ACHN (cell line): ENCODE measurements at regions not wholly inside any gene's neighbourhood (a gene's known extent, or its start where the extent isn't known, plus 50 kb on each side); places are given as distances from the start of the nearest gene placed in this dataset.

Experiments used
- DNase-seq: peaks from one replicate; pipeline ENCODE4 v3.0.0-alpha.2; 2015
- in situ Hi-C: cut with HindIII; loops from 2 replicates; pipeline ENCODE4 v1.10.0; 2017; ENCODE audit warnings: low sequenced_read_pairs, low pct_ligation_motif_present, low pct_unique_long_range_greater_than_20kb

DNA sequence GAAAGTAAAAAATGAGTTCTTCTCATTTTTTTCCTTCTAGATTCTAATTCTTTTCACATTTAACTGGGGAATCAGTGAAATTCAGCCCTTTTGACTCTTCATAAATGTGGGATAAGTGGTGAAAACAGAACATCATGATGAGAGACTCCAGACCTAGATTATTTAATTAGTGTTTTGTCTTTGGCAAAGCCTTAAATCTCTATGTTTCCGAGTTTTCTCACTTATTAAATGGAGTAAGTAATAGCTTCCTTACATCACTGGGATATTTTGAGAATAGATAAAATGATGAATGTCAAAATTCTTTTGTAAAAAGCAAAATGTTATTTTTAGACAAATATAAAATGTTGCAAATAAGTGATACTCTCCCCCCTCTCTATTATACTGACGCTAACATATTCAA is 468.6 kb upstream of the ARRDC3 start:
- in situ Hi-C loops = no loop called here
- no peak for DNase-seq

DNA sequence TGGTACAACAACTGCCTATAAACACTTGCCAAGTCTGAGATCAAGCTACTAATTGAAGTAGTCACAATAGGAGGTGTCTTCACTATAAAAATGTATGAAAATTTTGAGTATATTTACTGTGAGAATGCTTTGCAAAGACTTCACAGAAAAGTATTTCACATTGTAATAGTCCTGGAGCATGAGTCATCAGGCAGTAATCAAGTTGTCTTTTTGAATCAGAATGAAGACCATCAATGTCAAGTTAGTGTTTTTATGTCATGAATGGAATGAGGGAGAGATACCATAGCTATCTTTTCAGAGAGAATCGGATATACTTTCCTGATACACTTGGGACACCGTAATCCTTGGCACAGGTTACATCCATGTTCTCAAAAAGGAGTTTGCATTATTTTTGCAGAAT is 466.9 kb upstream of the ARRDC3 start:
- in situ Hi-C loops = no loop called here
- DNase-seq = no peak

DNA sequence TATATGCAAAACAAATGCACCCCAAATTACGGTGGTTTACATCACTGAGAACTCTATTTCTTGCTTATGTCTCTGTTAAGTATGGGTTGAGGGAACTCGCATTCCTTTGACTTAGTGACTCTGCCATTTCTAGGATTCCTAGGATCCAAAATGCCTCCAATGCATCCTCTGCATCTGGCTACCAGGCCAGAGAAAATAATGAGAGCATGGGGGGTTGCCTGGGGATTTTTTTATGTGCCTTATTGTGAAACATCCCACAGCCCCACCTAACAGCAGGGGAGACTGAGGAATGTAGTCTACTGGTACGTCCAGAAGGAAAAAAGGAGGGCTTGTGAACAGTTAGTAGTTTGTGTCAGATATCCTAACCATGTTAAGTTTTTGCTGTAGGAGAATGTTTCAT is 466.0 kb upstream of the ARRDC3 start:
- no peak for DNase-seq
- in situ Hi-C loops = no loop called here

GRCh38 chr5:91848453-91848852 is 465.3 kb upstream of the ARRDC3 start:
- in situ Hi-C loops = no loop called here
- DNase-seq = peak; percentile 12

- in situ Hi-C loops = no loop called here
- no peak for DNase-seq
Measured at GRCh38 chr5:91841423-91841822, 458.3 kb upstream of the ARRDC3 start.

DNA sequence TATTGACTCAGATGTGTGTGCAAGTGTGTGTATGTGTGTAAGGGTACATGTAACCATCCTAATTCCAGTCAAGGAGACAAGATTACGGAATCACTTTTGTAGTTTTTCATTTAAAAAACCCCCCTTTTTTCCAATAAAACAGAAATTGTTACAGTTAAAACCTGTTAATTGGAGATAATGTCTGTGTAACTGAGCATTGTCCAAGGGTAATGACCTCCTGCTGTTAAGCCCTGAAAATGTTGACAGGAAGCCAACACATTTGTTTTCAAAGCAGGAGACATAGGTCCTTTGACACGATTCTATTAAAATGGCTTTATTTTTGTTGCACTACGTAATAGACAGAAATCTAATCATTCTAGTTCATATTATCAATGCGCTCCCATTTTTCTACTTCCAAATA is 457.3 kb upstream of the ARRDC3 start:
- in situ Hi-C loops = no loop called here
- DNase-seq = no peak

- in situ Hi-C loops = no loop called here
- no peak for DNase-seq
Measured at GRCh38 chr5:91839721-91840120, 456.6 kb upstream of the ARRDC3 start.

DNA sequence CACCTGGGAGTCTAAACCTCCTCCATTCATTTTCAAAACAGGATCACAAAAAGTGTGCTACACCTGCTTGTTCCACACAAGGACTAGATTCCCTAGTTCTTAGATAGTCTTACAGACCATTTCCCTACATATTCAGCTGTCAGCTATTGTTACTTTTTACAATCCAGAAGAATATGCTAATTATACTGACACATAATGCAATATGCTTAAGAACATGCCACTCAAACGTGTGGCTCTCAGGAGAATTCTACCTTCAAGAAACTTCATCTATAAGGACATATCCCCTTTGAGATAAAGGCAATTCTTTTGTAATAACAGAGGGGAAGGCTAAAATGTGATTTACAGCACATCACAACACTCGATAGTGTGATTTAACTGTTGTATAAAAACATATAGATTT is 456.1 kb upstream of the ARRDC3 start:
- DNase-seq = no peak
- in situ Hi-C loops = no loop called here

DNA sequence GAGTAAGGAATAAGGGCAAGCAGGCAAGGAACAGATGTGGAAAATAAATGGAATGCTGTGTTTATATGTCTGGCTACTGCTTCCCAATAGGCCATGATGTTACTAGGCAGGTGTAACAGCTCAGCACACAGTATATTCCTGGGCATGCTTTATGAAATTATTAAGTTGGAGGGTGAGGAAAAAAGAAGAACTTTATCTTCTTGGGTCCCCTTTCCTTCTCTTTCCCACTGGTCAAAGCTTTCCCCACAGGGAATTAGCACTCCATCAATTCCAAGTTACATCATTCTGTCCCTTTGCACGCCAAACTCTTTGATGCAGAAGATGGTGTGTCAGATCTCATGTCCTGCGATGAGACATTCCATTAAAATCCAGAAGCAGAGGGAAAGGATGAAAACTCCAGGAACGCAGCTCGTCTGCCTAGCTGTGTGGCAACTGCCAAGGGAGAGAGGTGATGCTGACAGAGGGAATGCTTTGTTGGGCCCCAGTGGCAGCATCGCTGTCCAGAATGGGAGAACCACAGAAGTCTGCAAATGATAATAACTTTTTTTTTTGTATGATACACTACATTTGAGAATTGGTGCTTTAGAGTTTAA is 447.3 kb upstream of the ARRDC3 start:
- in situ Hi-C loops = no loop called here
- DNase-seq = no peak

- in situ Hi-C loops = no loop called here
Measured at GRCh38 chr5:91825618-91826017, 442.5 kb upstream of the ARRDC3 start.

GRCh38 chr5:91824406-91824805 is 441.3 kb upstream of the ARRDC3 start:
- DNase-seq = no peak
- in situ Hi-C loops = no loop called here

More at GRCh38 chr5:91825618-91826017, 442.5 kb upstream of the ARRDC3 start:
- no peak for DNase-seq

DNA sequence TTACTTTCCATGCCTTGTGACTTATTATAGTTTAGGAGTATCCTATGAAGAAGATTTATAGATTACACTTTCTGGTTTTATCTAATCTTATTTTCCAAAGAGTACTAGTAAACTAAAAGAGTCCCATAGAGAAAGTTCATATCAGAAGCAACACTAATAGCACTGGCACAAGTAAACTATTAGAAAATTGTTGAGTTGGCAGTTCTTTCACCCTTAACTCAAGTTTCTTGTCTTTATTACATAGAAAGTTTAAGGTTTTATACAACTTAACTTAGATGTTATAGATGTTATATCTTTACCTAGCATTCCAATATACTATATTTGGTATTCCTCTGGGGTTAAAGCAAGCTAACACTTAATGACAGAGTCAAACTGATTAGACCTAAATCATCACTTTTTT is 437.8 kb upstream of the ARRDC3 start:
- DNase-seq = no peak
- in situ Hi-C loops = no loop called here

DNA sequence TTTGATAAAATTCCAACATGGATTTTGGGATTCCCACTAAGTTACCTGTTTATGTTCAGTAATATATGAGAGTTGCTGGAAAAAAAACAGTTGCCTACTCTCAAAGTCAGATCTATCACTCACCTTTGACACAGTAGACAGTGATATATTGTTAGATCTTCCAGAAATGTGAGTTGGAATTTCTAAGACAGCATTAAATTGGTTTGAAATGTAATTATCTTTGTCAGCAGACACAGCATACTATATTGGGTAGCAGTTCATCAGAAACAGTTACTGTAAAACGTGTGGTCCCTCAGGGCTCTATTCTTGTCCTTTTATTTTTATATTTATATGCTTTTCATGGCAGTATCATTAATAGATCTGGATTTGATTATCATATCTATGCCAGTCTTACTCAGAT is 433.6 kb upstream of the ARRDC3 start:
- in situ Hi-C loops = no loop called here
- no peak for DNase-seq

- in situ Hi-C loops = no loop called here
- DNase-seq = no peak
Measured at GRCh38 chr5:91797576-91797975, 414.5 kb upstream of the ARRDC3 start.

DNA sequence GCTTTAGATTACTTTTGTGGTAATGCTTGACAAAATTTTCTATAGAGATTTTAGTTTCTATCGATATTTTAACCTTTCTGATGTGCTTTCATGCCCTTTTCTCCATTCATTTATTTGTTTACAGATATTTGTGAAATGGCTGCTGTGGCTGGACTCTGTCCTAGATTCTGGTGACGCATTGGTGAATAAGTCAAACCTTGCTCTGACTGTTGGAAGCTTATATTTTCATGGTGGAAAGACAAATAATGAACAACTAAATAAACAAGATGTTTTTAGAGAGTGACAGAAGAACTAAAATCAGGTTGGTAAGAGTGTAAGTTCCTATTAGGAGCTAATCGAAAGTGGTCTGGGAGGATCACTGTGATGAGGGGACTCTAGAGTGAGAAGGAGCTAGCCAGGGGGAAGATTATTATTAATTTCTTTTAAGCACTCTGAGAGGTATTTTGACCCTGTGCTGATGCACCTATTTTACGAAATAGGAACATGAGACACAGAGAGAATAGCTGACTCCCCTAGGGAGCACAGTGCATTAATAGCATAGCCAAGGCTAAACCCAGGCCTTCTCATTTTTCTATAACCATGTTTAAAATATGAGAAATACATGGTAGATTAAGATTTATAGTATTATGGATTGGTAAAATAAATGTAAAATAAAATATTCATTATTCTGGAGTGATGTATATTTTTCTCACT is 411.9 kb upstream of the ARRDC3 start:
- DNase-seq = no peak

GRCh38 chr5:91794455-91794854 is 411.3 kb upstream of the ARRDC3 start:
- no peak for DNase-seq
- in situ Hi-C loops = no loop called here

More for the DNA sequence above, 411.9 kb upstream of the ARRDC3 start:
- in situ Hi-C loops = no loop called here

- DNase-seq = no peak
- in situ Hi-C loops = no loop called here
Measured at GRCh38 chr5:91787718-91788117, 404.6 kb upstream of the ARRDC3 start.

DNA sequence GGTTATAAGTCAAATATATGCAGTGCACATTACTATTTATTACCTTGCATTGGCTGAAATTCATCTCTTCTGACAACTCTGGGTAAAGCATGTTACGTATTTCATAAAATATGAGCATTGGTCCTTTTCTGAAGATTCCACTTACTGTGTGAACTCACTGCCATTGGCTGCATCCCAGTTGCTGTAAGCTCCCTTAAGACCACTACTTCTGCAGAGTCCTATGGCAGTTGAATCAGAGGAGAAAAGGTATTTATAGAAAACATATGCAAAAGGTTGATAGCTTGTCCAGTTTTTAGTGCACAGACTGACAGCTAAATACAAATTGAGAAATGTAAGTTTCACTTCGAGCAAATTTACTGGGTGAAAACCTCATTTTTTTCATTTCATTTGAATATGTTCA is 394.6 kb upstream of the ARRDC3 start:
- in situ Hi-C loops = no loop called here
- no peak for DNase-seq

DNA sequence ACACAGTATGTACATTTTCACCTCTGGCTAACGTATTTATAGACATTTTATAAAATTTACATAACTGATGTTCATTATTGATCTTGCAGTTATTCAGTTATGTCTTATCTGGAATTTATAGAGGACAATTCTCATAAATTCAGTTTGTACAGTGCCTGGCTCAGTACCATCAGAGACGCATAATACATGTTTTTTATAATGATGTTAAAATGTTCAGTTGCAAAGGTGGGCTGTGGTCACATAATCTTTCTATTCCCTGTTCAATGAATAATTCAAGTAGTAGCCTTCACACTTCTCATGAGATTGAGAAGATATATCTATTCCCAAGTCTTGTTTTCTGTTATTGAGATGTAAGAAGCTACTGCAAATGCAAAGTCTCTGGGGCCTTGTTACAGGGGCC is 393.1 kb upstream of the ARRDC3 start:
- in situ Hi-C loops = no loop called here
- DNase-seq = no peak

DNA sequence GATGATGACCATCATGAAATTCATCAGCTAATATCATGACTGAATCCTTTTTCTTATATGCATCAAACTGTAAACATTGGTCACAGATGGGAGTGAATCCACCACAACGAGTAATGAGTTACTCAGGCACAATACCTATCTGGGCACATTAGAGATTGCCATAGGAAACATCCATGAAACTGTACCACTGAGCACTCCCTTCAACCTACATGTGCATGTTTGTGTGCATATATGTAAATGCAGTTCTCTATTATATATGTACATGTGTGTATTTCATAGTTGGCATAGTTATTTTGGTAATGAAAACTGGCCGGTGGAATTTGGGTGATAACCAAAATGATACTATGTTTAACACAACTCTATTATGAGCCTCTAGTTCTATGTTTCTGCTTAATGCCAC is 387.3 kb upstream of the ARRDC3 start:
- in situ Hi-C loops = no loop called here
- DNase-seq = no peak
